Lower leg skin (tissue), 3 donors: ENCODE measurements at regions not wholly inside any gene's neighbourhood (a gene's known extent, or its start where the extent isn't known, plus 50 kb on each side); places are given as distances from the start of the nearest gene placed in this dataset.

Experiments used
- POLR2A ChIP-seq, 2 donors: fragments of 450-650 bp; IDR thresholded peaks; one replicate each; pipeline ENCODE4 v1.6.1; 2016 to 2017; ENCODE audit warnings: antibody characterized with exemption in 2 of 2, mild to moderate bottlenecking in 1 of 2, moderate library complexity in 1 of 2
- TF ChIP-seq, protein P1 (sequence below), 3 donors: fragments of 450-650 bp; IDR thresholded peaks; one replicate each; pipeline ENCODE4 v1.5.1; 2016; ENCODE audit warnings: antibody characterized with exemption in 3 of 3, mild to moderate bottlenecking in 3 of 3, moderate library complexity in 2 of 3

DNA sequence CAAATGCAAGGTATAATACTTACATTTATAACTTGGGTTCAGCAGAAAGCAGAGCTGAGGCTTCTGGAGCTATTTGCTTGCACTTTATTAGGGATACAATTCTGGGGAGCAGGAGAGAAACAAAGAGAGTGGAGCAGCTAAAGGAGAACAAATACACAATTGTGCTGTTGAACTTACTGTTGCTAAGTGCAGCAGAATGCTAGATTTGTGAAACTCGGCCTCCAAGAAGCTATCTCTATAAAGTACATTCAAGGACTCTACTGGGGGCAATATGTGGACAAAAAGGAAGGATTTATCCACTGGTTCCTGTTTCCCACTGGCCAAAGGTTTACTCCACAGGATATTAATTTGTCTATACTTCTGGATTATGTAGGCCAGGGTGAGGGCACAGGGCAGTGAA lies 86.8 kb downstream of the PPP1R2C start:
- TF ChIP-seq, protein P1, sequence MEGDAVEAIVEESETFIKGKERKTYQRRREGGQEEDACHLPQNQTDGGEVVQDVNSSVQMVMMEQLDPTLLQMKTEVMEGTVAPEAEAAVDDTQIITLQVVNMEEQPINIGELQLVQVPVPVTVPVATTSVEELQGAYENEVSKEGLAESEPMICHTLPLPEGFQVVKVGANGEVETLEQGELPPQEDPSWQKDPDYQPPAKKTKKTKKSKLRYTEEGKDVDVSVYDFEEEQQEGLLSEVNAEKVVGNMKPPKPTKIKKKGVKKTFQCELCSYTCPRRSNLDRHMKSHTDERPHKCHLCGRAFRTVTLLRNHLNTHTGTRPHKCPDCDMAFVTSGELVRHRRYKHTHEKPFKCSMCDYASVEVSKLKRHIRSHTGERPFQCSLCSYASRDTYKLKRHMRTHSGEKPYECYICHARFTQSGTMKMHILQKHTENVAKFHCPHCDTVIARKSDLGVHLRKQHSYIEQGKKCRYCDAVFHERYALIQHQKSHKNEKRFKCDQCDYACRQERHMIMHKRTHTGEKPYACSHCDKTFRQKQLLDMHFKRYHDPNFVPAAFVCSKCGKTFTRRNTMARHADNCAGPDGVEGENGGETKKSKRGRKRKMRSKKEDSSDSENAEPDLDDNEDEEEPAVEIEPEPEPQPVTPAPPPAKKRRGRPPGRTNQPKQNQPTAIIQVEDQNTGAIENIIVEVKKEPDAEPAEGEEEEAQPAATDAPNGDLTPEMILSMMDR (IDR thresholded peaks at IDR 0.05) = no peak
- no peak for TF ChIP-seq POLR2A (IDR thresholded peaks at IDR 0.05)
